ENCODE measurements at regions not wholly inside any gene's neighbourhood (a gene's known extent, or its start where the extent isn't known, plus 50 kb on each side); places are given as distances from the start of the nearest gene placed in this dataset.

DNA sequence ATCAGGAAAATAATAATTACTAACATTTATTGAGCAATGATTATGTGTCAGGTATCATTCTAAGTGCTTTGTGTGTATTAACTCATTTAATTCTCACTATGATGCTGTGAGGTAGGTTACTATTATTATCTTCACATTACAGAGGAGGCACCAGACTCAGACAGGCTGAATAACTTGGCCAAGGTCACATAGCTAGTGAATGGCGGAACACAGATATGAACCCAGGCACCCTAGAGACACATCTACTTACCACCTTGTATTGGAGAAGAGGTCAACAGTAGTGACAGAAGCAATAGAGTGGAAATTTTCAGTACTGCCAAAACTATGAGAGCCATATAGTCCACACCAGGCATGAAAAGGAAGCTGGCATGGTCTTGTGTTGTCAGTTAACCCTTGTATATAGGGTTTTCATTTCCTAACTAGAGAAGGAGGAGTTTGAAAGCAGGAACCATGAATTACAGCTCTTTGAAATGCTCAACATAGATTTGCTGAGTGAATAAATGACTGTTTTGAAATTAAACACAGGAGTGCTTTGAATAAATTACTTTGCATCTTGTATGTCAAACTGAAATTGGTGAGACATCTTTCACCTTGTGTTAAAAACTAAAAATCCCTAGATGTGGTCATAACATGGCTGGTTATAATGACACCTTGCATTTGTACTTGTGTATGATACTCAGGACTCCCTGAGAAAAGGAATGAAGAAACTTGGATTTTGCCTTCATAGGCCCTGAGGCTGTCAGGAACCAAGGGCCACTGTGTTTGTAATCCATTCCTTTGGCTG is 71.8 kb downstream of the RTL9 start:
- no peak for DNase-seq (ENCODE audit: low read depth, low spot score)

DNA sequence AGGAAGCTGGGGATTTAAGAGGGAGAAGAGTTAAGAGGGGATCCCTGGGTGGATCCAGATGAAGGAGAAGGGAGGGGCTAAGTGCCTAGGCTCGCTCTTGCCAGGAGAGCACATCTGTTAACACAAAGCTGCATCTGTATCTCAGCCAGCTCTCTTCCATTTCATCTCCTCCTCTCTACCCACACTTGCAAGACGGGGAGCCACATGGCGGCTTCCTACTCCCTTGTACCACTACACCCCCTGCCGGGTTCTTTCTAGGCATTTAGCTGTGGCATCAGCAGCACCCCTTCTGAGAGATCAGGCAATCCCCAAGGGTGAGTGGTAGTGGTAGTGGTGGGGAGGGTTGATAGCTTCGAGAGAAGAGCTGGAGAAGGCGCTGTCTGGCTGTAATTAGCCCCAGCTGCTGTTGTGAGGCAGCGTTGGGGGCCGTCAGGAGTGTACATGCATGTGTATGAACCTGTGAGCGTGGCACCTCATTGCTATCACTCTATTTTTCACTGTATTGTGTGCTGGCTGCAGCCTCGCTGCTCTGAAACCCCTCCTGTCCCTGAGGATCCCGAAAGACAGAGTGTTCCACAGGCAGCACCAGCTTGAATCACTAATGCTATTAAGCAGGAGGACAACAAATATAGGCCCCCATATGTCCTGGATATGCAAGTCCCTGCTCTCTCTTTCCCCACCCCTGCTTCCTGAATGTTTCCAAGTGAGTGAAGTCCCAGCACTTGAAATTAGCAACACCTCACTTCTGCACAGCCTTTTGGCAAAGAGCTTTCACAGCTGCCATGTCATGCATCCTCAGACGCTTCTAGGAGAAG is 73.7 kb downstream of the RTL9 start:
- DNase-seq (ENCODE audit: low read depth, low spot score), result no peak

DNA sequence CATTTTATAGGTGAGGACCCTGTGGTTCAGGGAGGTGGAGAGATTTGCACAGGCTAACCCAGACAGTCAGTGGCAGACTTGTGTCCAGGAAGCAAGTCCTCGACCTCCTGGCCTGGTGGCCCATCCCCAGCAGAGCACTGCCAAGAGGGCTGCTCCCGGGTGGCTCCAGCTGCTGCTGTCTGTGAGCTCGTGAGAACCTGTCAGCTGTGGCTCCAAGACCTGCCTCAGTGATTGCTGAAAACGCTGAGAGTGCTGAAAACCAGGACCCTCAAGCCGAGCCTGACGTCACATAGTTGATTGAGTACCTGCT is 74.2 kb downstream of the RTL9 start:
- DNase-seq (ENCODE audit: low read depth, low spot score), result no peak

GRCh38 chrX:110435196-110435595 is 76.5 kb downstream of the RTL9 start:
- DNase-seq (ENCODE audit: low read depth, low spot score), result no peak

DNA sequence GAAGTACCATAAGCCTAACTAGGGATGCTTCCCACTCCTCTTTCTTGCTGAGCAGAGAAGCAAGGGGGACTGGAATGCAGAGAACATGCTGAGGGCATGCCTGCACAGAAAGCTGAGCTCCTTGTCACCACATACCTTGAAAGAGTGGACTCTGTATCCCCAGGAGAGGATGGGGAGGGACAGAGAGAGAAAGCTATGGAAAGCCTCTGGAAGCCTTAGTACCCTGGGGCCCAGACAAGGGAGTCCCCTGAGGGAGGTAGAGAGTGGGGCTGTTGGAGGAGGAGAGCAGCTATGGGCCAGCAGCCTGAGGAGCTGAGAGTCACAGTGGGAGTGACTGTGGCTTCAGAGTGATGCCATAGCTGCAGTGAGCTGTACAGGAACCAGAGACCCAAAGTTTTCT is 77.9 kb downstream of the RTL9 start:
- no peak for DNase-seq (ENCODE audit: low read depth, low spot score)

- no peak for DNase-seq (ENCODE audit: low read depth, low spot score)
Measured at GRCh38 chrX:110437686-110438085, 79.0 kb downstream of the RTL9 start.

DNA sequence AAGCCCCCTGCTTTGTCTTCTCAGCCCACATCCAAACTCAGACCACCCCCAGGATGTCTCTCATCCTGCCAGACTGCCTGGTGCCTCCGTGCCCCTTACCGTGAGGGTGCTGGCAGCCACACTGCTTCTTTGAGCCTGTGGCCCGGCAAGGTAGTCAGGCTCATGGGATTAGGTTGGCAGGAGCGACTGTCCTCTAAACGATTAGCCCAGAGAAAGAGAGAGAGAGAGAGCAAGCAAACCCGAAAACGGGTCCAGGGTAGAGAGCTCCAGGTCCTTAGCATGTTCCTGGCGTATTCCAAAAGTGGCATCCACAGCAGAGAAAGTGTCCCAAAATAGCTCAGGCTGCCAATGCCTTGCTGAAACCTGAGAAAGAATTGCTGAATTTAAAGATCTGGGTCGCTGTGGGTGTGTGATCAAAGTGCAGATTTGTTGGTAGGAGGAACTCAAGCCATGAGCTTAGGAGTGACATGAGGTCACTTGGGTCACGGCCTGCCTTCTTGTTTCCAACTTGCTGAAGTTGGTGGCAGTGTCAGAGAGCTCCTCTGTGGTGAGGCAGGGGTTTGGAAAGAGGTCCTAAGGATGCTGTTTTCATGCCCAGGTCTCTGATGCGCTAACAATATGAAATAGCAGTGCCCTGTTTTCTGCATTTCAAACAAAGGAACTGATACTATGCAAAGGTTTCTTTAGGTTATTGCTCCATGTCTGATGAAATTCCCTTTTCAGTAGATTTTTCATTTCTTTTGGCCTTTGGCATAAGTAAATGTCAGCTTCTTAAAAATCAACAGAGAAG is 81.6 kb downstream of the RTL9 start:
- no peak for DNase-seq (ENCODE audit: low read depth, low spot score)

GRCh38 chrX:110442635-110443034 is 84.0 kb downstream of the RTL9 start:
- DNase-seq (ENCODE audit: low read depth, low spot score), result peak; percentile 34

DNA sequence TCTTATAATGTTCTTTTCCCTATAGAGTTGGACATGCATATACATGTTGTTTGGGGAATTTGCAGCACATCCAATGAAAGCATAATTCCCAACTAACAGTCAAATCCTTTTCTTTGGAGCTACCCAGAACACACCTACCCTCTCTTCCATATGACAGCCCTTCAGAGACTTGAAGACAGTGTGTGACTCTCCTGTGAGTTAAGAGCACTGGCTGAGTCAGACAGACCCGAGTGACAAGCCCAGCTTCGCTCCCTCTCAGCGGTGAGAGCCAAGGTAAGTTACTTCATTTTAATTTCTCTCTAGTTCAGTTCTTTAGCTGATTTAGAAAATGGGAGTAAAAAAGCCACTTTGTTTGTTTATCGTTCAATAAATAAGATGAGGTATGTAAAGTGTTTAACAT is 86.3 kb downstream of the RTL9 start:
- no peak for DNase-seq (ENCODE audit: low read depth, low spot score)

DNA sequence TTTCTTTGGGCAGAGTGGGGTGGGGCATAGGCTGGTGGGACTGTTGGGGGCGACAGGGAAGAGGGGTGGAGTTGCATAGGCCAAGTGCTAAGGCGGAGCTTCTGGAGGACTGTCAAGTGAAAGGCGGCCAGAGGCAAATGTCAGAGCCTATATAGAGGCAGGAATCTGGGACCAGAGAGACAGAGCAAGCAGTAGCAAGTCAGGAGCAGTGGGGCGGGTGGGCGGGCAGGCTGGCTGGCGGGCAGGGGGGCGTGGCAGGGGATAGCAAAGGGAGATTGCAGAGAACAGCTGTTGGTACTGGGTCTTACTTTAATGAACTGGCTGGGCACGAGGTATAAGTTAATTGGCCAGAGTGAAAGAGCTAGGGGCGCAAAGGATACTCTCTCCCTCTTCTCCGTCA is 89.8 kb downstream of the RTL9 start:
- DNase-seq (ENCODE audit: low read depth, low spot score), result no peak

- no peak for DNase-seq (ENCODE audit: low read depth, low spot score)
Measured at GRCh38 chrX:110449312-110449711, 90.7 kb downstream of the RTL9 start.

DNA sequence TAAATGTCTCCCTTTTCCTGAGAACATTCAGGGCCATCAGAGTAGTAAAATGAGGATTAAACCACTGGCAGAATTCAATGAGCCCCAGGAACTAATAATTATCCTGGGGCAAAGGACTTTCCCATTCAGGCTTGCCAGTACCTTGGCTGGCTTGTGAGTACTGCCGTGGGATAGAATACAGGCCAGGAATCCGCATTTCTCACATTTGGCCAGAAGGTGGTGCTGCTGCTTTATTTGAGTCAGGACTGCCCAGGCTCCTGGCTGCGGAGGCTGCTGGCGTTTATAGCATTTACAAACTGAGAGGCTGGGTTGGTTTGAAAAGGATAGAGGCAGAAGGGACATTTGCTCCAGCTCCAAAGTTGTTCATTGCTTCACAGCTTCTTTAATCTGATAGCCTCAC is 91.4 kb downstream of the RTL9 start:
- DNase-seq (ENCODE audit: low read depth, low spot score), result peak; percentile 90

DNA sequence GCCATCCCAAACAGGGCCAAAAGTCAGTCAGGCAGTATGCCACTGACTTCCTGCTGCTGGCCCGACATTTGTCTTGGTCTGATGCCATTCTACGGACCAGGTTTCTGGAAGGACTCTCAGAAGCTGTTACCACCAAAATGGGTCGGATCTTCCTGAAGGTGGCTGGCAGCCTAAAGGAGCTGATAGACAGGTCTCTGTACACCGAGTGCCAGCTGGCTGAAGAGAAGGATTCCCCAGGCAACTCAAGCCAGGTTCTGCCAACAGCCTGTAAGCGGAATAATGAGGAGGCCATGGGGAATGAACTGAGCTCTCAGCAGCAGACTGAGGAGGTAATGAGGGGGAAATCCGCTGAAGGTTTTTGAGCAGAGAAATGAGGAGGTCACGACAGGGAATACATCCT is 95.7 kb downstream of the RTL9 start:
- peak; percentile 22 for DNase-seq (ENCODE audit: low read depth, low spot score)

GRCh38 chrX:110462957-110463356 is 104.3 kb downstream of the RTL9 start:
- peak; percentile 15 for DNase-seq (ENCODE audit: low read depth, low spot score)

- DNase-seq (ENCODE audit: low read depth, low spot score), result no peak
Measured at GRCh38 chrX:110466790-110467189, 108.1 kb downstream of the RTL9 start.

DNA sequence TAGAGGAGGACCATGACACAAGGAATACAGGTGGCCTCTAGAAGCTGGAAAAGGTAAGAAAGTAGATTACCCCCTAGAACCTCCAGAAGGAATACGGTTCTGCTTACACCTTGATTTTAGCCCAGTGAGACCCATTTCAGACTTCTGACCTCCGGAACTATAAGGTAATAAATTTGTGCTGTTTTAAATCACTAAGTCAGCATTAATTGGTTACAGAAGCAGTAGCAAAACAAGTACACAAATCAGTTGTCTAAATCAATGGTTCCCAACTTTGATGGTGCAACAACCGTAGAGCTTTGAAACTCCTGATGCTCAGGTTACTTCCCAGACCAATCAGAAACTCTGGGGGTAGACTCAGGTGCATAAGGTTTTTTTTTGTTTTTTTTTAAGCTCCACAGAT is 113.6 kb downstream of the RTL9 start:
- no peak for DNase-seq (ENCODE audit: low read depth, low spot score)

GRCh38 chrX:110477593-110478228 is 119.1 kb downstream of the RTL9 start:
- peak; percentile 20 for DNase-seq (ENCODE audit: low read depth, low spot score)

GRCh38 chrX:110491846-110492620 is 133.4 kb downstream of the RTL9 start:
- DNase-seq (ENCODE audit: low read depth, low spot score), result no peak

DNA sequence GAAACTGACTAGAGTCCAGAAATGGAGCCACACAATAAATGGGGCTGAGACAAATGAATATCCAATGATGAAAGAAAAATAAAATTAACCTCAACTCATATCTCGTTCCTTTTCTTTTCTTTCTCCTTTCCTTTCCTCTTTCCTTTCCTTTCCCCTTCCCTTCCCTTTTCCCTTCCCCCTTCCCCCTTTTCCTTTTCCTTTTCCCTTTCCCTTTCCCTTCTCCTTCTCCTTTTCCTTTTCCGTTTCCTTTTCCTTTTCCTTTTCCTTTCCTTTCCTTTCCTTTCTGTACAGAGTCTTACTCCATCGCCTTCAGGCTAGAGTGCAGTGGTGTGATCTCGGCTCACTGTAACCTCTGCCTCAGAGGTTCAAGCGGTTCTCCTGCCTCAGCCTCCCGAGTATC is 146.3 kb downstream of the RTL9 start:
- DNase-seq (ENCODE audit: low read depth, low spot score), result no peak

DNA sequence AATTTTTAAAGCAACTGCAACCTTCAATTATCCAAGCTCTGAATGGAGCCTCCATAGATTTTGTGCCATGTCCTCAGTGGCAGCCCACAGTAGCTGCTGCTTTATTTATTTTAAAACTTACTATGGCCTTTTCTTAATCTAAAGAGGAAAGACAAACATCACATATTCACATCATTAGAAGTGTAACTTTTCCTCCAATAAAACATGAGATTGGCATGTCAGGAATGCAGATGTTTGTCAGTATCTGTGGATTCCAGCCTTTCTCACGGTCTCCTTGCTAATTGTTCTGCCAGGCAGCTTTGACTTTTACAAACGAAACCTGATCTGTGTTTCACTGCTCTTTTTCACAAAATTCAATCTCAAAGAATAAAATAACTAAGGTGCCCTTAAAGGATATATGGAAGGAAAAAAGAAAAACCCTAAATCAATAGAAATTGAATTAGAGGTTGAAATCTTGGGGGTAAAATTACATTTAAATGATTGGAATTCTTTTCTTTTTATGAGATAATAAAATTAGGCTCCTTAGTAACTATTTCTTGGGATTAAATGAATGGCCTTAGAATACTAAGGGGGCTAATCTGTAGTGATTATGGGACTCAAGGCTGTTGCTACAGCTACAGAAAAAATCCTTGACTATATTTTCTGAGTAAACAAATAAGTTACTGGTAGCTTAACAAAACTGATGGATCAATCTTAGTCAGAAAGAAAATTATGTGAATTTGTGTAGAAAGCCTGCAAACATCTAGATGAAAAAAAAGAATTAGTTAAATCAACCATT is 151.3 kb downstream of the RTL9 start:
- peak; percentile 52 for DNase-seq (ENCODE audit: low read depth, low spot score)

All from astrocyte of the hippocampus (primary cell).